D721Med (cell line): ENCODE measurements at regions not wholly inside any gene's neighbourhood (a gene's known extent, or its start where the extent isn't known, plus 50 kb on each side); places are given as distances from the start of the nearest gene placed in this dataset.

Experiments used
- DNase-seq: peaks from one replicate; pipeline ENCODE4 v3.0.0; 2011; ENCODE audit warnings: low spot score; ENCODE audit not compliant: insufficient read length
- FAIRE-seq: peaks from 2 replicates; lab custom pipeline; 2011; peaks lifted over from hg19 to GRCh38; lab: Jason Lieb, UNC
- CTCF ChIP-seq: IDR thresholded peaks from 2 replicates; pipeline ENCODE4 v1.5.1; 2012; ENCODE audit warnings: mild to moderate bottlenecking, control low read depth; ENCODE audit not compliant: insufficient read depth; ENCODE audit errors: missing control alignments

GRCh38 chr5:136722581-136722980 lies 357.2 kb upstream of the TRPC7 start:
- no peak for DNase-seq
- no peak for TF ChIP-seq CTCF
- FAIRE-seq: no peak

DNA sequence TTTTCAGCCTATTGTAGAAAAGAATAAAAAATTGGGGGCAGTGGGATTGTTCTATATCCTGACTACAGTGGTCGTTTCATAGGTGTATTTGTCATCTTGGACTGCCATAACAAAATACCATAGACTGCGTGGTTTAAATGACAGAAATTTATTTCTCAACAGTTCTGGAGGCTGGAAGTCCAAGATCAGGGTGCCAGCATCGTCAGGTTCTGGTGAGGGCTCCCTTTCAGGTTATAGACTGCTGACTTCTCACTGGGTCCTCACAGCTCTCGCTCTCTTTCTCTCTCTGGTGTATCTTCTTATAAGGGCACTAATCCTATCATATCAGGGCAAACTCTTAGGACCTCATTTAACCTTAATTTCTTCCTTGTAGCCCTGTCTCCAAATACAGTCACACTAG lies 356.7 kb upstream of the TRPC7 start:
- DNase-seq (no peak), FAIRE-seq (no peak)
- TF ChIP-seq CTCF: no peak

DNA sequence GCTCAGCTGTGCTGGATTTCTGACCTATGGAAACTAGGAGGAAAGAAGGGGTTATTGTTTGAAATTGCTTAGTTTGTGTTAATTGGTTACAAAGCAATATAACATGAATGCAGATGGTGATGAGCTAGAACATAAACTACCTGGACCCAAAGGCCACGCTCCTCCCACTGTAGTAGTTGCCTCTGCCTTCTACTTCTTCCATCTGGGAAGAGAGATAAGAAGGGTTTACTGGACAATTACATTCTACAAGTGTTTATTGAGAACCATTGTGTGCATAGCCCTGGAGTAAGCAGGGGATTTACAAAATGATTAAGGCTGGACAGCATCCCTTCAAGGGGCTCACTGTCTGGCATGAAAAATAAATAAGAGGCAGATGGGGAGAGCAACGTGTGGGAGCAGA lies 355.3 kb upstream of the TRPC7 start:
- FAIRE-seq (no peak), DNase-seq (no peak)
- no peak for TF ChIP-seq CTCF

DNA sequence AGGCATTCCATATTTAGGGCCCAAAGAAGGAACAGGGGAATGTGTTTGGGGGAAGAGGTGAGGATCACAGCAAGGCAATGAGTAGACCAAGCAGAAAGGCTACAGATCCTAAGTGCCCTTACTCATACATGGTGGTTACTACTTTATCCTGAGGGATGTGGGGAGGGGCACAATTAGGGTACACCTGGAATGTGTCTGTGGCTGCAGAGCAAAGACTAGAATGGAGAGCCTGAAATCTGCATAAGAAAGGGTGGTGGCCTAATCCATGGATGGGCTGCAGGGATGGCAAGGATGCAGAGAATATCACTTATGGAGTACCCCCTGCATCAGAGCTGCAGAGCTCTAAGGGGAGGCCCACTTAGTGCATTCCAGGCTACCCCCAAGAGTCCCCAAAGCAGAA lies 352.6 kb upstream of the TRPC7 start:
- no peak for FAIRE-seq
- TF ChIP-seq CTCF: no peak
- no peak for DNase-seq

DNA sequence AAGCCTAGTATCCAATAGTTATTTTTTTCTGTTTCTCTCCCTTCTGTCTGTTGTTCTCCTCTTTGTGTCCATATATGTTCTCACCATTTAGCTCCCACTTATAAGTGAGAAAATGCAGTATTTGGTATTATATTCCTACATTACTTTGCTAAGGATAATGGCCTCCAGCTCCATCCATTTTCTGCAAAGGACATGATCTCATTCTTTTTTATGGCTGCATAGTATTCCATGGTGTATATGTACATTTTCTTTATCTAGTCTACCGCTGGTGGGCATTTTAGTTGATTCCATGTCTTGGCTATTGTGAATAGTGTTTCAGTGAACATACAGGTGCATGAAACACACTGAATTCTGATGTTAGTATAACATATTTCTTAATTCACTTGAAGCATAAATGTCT lies 348.9 kb upstream of the TRPC7 start:
- DNase-seq (no peak), FAIRE-seq (no peak)
- TF ChIP-seq CTCF: no peak

GRCh38 chr5:136712628-136713027 lies 347.3 kb upstream of the TRPC7 start:
- no peak for DNase-seq
- TF ChIP-seq CTCF: no peak
- FAIRE-seq: no peak

DNA sequence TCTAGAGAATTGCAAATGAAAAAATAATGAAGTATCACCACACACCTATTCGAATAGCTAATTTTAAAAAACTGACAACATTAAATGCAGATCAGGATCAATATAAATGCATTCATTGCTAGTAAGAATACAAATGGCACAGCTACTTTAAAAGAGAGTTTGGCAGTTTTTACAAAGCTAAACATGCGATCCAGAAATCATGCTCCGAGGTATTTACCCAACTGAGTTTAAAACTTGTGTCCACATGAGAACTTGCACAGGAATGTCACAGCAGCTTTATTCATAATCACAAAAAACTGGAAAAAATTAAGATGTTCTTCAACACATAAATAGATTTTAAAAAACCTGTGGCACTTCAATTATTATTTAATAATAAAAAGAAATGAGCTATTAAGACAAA lies 345.5 kb upstream of the TRPC7 start:
- no peak for FAIRE-seq

More for the DNA sequence above, 345.5 kb upstream of the TRPC7 start:
- TF ChIP-seq CTCF: no peak
- DNase-seq: no peak
